H1 (cell line): ENCODE measurements at regions not wholly inside any gene's neighbourhood (a gene's known extent, or its start where the extent isn't known, plus 50 kb on each side); places are given as distances from the start of the nearest gene placed in this dataset.

Experiments
- CREB1 ChIP-seq: IDR thresholded peaks from 2 replicates; pipeline ENCODE4 v1.6.1; 2012; ENCODE audit warnings: inconsistent platforms
- EZH2 ChIP-seq: fragments of 200-600 bp; sonication (generic); IDR thresholded peaks from 2 replicates; pipeline ENCODE4 v1.7.1; 2012; ENCODE audit warnings: low read depth, mild to moderate bottlenecking, moderate library complexity, low read length, inconsistent platforms; ENCODE audit not compliant: severe bottlenecking

GRCh38 chr2:22301228-22301627 is 1083.8 kb upstream of the KLHL29 start:
- no peak for TF ChIP-seq EZH2
- no peak for TF ChIP-seq CREB1
